Body of pancreas (tissue), 4 donors: ENCODE measurements at regions not wholly inside any gene's neighbourhood (a gene's known extent, or its start where the extent isn't known, plus 50 kb on each side); places are given as distances from the start of the nearest gene placed in this dataset.
A peak's percentile ranks its signal among the peaks of the same experiment; 100 is the strongest.

Source experiments
- ATAC-seq: fragments of 150-250 bp; one replicate; pipeline ENCODE4 v1.9.1; 2016
- DNase-seq, 4 donors: peaks; one replicate each; pipeline ENCODE4 v3.0.0-alpha.2; 2019
- H3K27ac ChIP-seq, 4 donors: fragments of 200-600 bp; sonication (generic); 1 replicate in 3 of 4; 2 replicates in 1 of 4; pipeline versions ENCODE4 v1.5.1 to v1.6.1; 2016 to 2019; ENCODE audit warnings: mild to moderate bottlenecking in 1 of 4, mixed read lengths in 1 of 4, moderate library complexity in 1 of 4
- H3K27me3 ChIP-seq, 2 donors: fragments of 200-600 bp; sonication (generic); one replicate each; pipeline ENCODE4 v1.6.0; 2016; ENCODE audit warnings: mild to moderate bottlenecking in 1 of 2
- H3K36me3 ChIP-seq, 2 donors: fragments of 200-600 bp; sonication (generic); replicated peaks in 1 of 2; 2 replicates each; pipeline ENCODE4 v1.5.1; 2016; ENCODE audit warnings: low read depth in 2 of 2; ENCODE audit not compliant: insufficient read depth in 1 of 2
- H3K4me1 ChIP-seq: fragments of 200-600 bp; sonication (generic); one replicate; pipeline ENCODE4 v1.6.0; 2016
- H3K4me3 ChIP-seq, 2 donors: fragments of 200-600 bp; sonication (generic); 1 replicate in 1 of 2; 2 replicates in 1 of 2; pipeline ENCODE4 v1.5.1; 2016 to 2019
- H3K9me3 ChIP-seq, 3 donors: fragments of 200-600 bp; sonication (generic); 1 replicate in 2 of 3; 2 replicates in 1 of 3; pipeline ENCODE4 v1.5.1; 2016
- CTCF ChIP-seq, 7 experiments: fragments of 450-650 bp in 4 of 7; fragments of 200-600 bp in 3 of 7; sonication (generic) in 3 of 7; IDR thresholded peaks; one replicate each; pipeline ENCODE4 v1.5.1; 2016 to 2019; ENCODE audit warnings: antibody characterized with exemption in 7 of 7
- POLR2A ChIP-seq, 3 donors: fragments of 450-650 bp; IDR thresholded peaks; one replicate each; pipeline ENCODE4 v1.6.1; 2016; ENCODE audit warnings: antibody characterized with exemption in 3 of 3, mild to moderate bottlenecking in 2 of 3
- WGBS, 2 donors: methylation state at CpG; one replicate each; pipeline ENCODE4 v1.1.5; 2017; 5-methylcytosine and 5-hydroxymethylcytosine counted together
- intact Hi-C: fragments of 100-400 bp; cut with DNase I; formaldehyde crosslinking; loops from one replicate; pipeline ENCODE4 v1.15.1; 2023

- no peak for TF ChIP-seq CTCF (IDR thresholded peaks at IDR 0.05)
- TF ChIP-seq POLR2A (IDR thresholded peaks at IDR 0.05), result no peak
- Histone ChIP-seq H3K4me3 (no peak overlapping the region), H3K27me3 (no peaks in the 10 kb centered on the region), H3K36me3 (no peaks in the 10 kb centered on the region), H3K9me3 (no peaks in the 10 kb centered on the region), H3K4me1 (peaks cover 11% of the 10 kb centered on the region), H3K27ac (no peak overlapping the region)
- intact Hi-C loops, result no loop called here
- WGBS, 2 donors, result 96 to 100% methylated on average over 1 of the region's 1 CpG
- DNase-seq (no peak), ATAC-seq (no peak)
These were observed 444.4 kb upstream of the MARCKS start for GRCh38 chr6:113412589-113413357.

- Histone ChIP-seq H3K27ac (no peak overlapping the region), H3K4me1 (peaks cover 11% of the 10 kb centered on the region), H3K36me3 (no peaks in the 10 kb centered on the region), H3K9me3 (no peaks in the 10 kb centered on the region), H3K4me3 (no peak overlapping the region), H3K27me3 (no peaks in the 10 kb centered on the region)
- TF ChIP-seq CTCF (IDR thresholded peaks at IDR 0.05), result peak; percentile 22 to 68 (median 53)
- TF ChIP-seq POLR2A (IDR thresholded peaks at IDR 0.05), result no peak
- DNase-seq, result peak; percentile 57 to 76 (median 71)
- intact Hi-C loops, result no loop called here
- peak; percentile 87 for ATAC-seq
- WGBS, 2 donors, result 14 to 23% methylated on average over 3 of the region's 3 CpGs
These were observed 442.6 kb upstream of the MARCKS start for GRCh38 chr6:113414511-113414910.

GRCh38 chr6:113416170-113416569, 441.0 kb upstream of the MARCKS start:
- DNase-seq (no peak), ATAC-seq (no peak)
- H3K4me3 ChIP-seq, result no peak overlapping the region
- intact Hi-C loops, result no loop called here
- 82 to 86% methylated on average over 1 of the region's 1 CpG for WGBS, 2 donors
- H3K9me3 ChIP-seq, result no peaks in the 10 kb centered on the region
- no peak for TF ChIP-seq CTCF (IDR thresholded peaks at IDR 0.05)
- H3K27ac ChIP-seq, result no peak overlapping the region
- no peaks in the 10 kb centered on the region for H3K36me3 ChIP-seq
- H3K4me1 ChIP-seq, result peaks cover 11% of the 10 kb centered on the region
- H3K27me3 ChIP-seq, result no peaks in the 10 kb centered on the region

- H3K27ac ChIP-seq, result no peak overlapping the region
- no peak overlapping the region for H3K4me3 ChIP-seq
- no peaks in the 10 kb centered on the region for H3K9me3 ChIP-seq
- no peaks in the 10 kb centered on the region for H3K4me1 ChIP-seq
- ATAC-seq, result no peak
- DNase-seq, result no peak
- no peaks in the 10 kb centered on the region for H3K36me3 ChIP-seq
- intact Hi-C loops, result no loop called here
- WGBS, 2 donors, result 36 to 50% methylated on average over 1 of the region's 1 CpG
- no peak for TF ChIP-seq POLR2A (IDR thresholded peaks at IDR 0.05)
- TF ChIP-seq CTCF (IDR thresholded peaks at IDR 0.05), result no peak
- no peaks in the 10 kb centered on the region for H3K27me3 ChIP-seq
These were observed 436.9 kb upstream of the MARCKS start for GRCh38 chr6:113420290-113420689.

GRCh38 chr6:113421997-113422396, 435.1 kb upstream of the MARCKS start:
- no peak overlapping the region for H3K4me3 ChIP-seq
- H3K9me3 ChIP-seq, result no peaks in the 10 kb centered on the region
- ATAC-seq (no peak), DNase-seq (no peak)
- H3K4me1 ChIP-seq, result no peaks in the 10 kb centered on the region
- no peaks in the 10 kb centered on the region for H3K27me3 ChIP-seq
- no peak for TF ChIP-seq CTCF (IDR thresholded peaks at IDR 0.05)
- TF ChIP-seq POLR2A (IDR thresholded peaks at IDR 0.05), result no peak
- 72 to 100% methylated on average over 1 of the region's 1 CpG for WGBS, 2 donors
- no peak overlapping the region for H3K27ac ChIP-seq
- no peaks in the 10 kb centered on the region for H3K36me3 ChIP-seq
- intact Hi-C loops, result no loop called here
